Natural killer cell (primary cell): ENCODE measurements at regions not wholly inside any gene's neighbourhood (a gene's known extent, or its start where the extent isn't known, plus 50 kb on each side); places are given as distances from the start of the nearest gene placed in this dataset.

Source experiments
- ATAC-seq, 3 donors: fragments of 150-1000 bp in 2 of 3; fragments of 200-7000 bp in 1 of 3; cut with Tn5 transposase; 1 replicate in 1 of 3; 2 replicates in 2 of 3; pipeline ENCODE4 v1.10.0; 2021; ENCODE audit warnings: mild to moderate bottlenecking in 2 of 3, moderate library complexity in 2 of 3
- DNase-seq, 2 donors: peaks; one replicate each; pipeline versions ENCODE4 v3.0.0 to v3.0.0-alpha.2; 2013 to 2021; ENCODE audit warnings: mixed read lengths in 1 of 2
- H3K27ac ChIP-seq: one replicate; pipeline ENCODE4 v1.5.1; 2013; ENCODE audit warnings: mild to moderate bottlenecking, low read length
- H3K27me3 ChIP-seq: one replicate; pipeline ENCODE4 v1.6.1; 2013; ENCODE audit warnings: low read length; ENCODE audit not compliant: control insufficient read depth, insufficient read depth
- H3K36me3 ChIP-seq: one replicate; pipeline ENCODE4 v1.6.1; 2013; ENCODE audit warnings: low read length; ENCODE audit not compliant: control insufficient read depth, insufficient read depth
- H3K4me1 ChIP-seq: one replicate; pipeline ENCODE4 v1.6.1; 2013; ENCODE audit warnings: low read length; ENCODE audit not compliant: control insufficient read depth, insufficient read depth
- H3K4me3 ChIP-seq: one replicate; pipeline ENCODE4 v1.5.1; 2013; ENCODE audit warnings: low read length
- H3K9me3 ChIP-seq: one replicate; pipeline ENCODE4 v1.6.1; 2013; ENCODE audit warnings: low read length; ENCODE audit not compliant: control insufficient read depth, insufficient read depth
- H3K27ac Mint-ChIP-seq, 2 donors: one replicate each; pipeline ENCODE4 v1.8.0; 2022; ENCODE audit warnings: mild to moderate bottlenecking in 2 of 2, mixed read lengths in 2 of 2, moderate library complexity in 1 of 2
- H3K27me3 Mint-ChIP-seq, 2 donors: one replicate each; pipeline ENCODE4 v1.8.0; 2022; ENCODE audit warnings: low read depth in 2 of 2, mixed read lengths in 2 of 2
- H3K36me3 Mint-ChIP-seq: one replicate; pipeline ENCODE4 v1.8.0; 2022; ENCODE audit warnings: mixed read lengths
- H3K4me1 Mint-ChIP-seq, 2 donors: one replicate each; pipeline ENCODE4 v1.8.0; 2022; ENCODE audit warnings: mixed read lengths in 2 of 2
- H3K4me3 Mint-ChIP-seq: one replicate; pipeline ENCODE4 v1.8.0; 2022; ENCODE audit warnings: mild to moderate bottlenecking, moderate library complexity, mixed read lengths
- H3K9me3 Mint-ChIP-seq, 2 donors: one replicate each; pipeline ENCODE4 v1.8.0; 2022; ENCODE audit warnings: mixed read lengths in 2 of 2
- CTCF ChIP-seq: fragments of 200-600 bp; IDR thresholded peaks from one replicate; pipeline ENCODE4 v1.8.0; 2022; ENCODE audit warnings: antibody characterized with exemption
- WGBS: methylation state at CpG from one replicate; pipeline ENCODE4 v1.1.7; 2013; ENCODE audit warnings: missing lambda C conversion rate; ENCODE audit not compliant: insufficient coverage; 5-methylcytosine and 5-hydroxymethylcytosine counted together
- intact Hi-C: fragments of 100-400 bp; cut with micrococcal nuclease; formaldehyde crosslinking; loops from one replicate; pipeline ENCODE4 v1.14.2; 2022

- TF ChIP-seq CTCF, result no peak
- H3K9me3 ChIP-seq, result no peaks in the 10 kb centered on the region
- no peaks in the 10 kb centered on the region for H3K36me3 ChIP-seq
- no peaks in the 10 kb centered on the region for H3K9me3 Mint-ChIP-seq
- H3K27ac ChIP-seq, result no peak overlapping the region
- H3K4me3 ChIP-seq, result no peak overlapping the region
- no peak overlapping the region for H3K4me3 Mint-ChIP-seq
- no peaks in the 10 kb centered on the region for H3K4me1 ChIP-seq
- H3K4me1 Mint-ChIP-seq, result no peaks in the 10 kb centered on the region
- no peaks in the 10 kb centered on the region for H3K36me3 Mint-ChIP-seq
- DNase-seq (no peak), ATAC-seq (no peak)
- H3K27me3 ChIP-seq, result no peaks in the 10 kb centered on the region
- intact Hi-C loops, result no loop called here
- H3K27ac Mint-ChIP-seq, result no peak overlapping the region
- WGBS, result 83% methylated on average over 3 of the region's 3 CpGs
- H3K27me3 Mint-ChIP-seq, result peaks cover 11 to 29% of the 10 kb centered on the region in 2 donors
These were observed 149.8 kb upstream of the TMTC4 start for GRCh38 chr13:100824366-100824765.

GRCh38 chr13:100823448-100823847 is 148.9 kb upstream of the TMTC4 start:
- Mint-ChIP-seq H3K4me3 (no peak overlapping the region), H3K27ac (no peak overlapping the region), H3K27me3 (peaks cover 15 to 39% of the 10 kb centered on the region in 2 donors), H3K36me3 (no peaks in the 10 kb centered on the region), H3K4me1 (no peaks in the 10 kb centered on the region), H3K9me3 (no peaks in the 10 kb centered on the region)
- Histone ChIP-seq H3K9me3 (no peaks in the 10 kb centered on the region), H3K36me3 (no peaks in the 10 kb centered on the region), H3K4me1 (no peaks in the 10 kb centered on the region), H3K27me3 (no peaks in the 10 kb centered on the region), H3K4me3 (no peak overlapping the region), H3K27ac (no peak overlapping the region)
- ATAC-seq, result no peak
- no peak for DNase-seq
- no peak for TF ChIP-seq CTCF
- intact Hi-C loops, result no loop called here
- WGBS, result 82% methylated on average over 3 of the region's 3 CpGs

DNA sequence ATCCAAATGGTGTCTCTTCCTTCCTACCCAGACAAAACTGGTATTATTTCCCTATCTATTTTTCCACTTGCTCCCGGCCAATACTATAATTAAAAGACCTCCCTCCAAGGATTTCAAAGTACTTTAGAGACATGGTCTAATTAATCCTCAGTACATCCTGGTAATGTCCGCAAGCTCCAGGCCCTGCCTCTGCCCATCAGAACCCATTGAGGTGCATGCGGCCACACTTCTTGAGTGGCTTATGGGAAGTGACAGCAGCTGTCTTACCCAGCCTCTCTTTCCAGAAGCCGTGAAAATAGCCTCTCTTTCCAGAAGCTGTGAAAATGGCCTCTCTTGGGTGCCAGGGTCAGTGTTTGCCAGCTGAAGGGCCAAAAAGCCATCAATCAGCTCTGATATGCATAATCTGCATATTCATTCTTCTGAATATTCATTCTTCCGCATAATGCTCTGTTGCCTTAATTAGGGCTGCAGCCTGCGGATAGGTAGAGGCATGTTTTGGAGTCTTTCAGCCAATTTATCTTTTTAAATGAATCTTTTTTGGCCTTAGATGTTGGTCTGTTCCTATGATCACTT is 148.4 kb upstream of the TMTC4 start:
- Mint-ChIP-seq H3K36me3 (no peaks in the 10 kb centered on the region), H3K4me3 (no peak overlapping the region), H3K9me3 (no peaks in the 10 kb centered on the region), H3K4me1 (no peaks in the 10 kb centered on the region), H3K27ac (no peak overlapping the region), H3K27me3 (peaks cover 15 to 44% of the 10 kb centered on the region in 2 donors)
- Histone ChIP-seq H3K27me3 (no peaks in the 10 kb centered on the region), H3K27ac (no peak overlapping the region), H3K9me3 (no peaks in the 10 kb centered on the region), H3K4me1 (no peaks in the 10 kb centered on the region), H3K36me3 (no peaks in the 10 kb centered on the region), H3K4me3 (no peak overlapping the region)
- TF ChIP-seq CTCF, result no peak
- no peak for DNase-seq
- no peak for ATAC-seq
- intact Hi-C loops, result no loop called here
- 95% methylated on average over 6 of the region's 6 CpGs for WGBS

DNA sequence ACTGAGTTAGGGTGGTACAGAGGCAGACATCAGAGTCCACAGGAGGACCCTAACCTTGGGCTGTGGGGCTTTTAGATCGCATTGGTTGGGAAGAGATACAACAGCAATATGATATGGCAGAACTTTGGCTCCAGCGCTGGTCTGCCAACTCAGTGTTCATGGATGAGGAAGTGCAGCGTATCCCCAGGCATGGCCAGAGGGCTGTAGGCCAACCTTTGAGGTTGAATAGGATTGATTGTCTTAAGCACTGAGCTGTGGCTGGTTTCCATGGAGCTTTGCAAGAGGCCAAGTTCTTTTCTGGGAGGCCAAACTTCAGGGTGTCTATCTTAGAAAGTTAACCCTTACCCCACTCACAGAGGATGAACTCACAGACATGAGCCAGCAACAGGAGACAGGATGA is 144.1 kb upstream of the TMTC4 start:
- Mint-ChIP-seq H3K4me3 (no peak overlapping the region), H3K27ac (no peak overlapping the region), H3K36me3 (no peaks in the 10 kb centered on the region), H3K4me1 (no peaks in the 10 kb centered on the region), H3K9me3 (peaks cover 0 to 3% of the 10 kb centered on the region in 2 donors), H3K27me3 (peaks cover 14 to 51% of the 10 kb centered on the region in 2 donors)
- 91% methylated on average over 3 of the region's 3 CpGs for WGBS
- Histone ChIP-seq H3K4me1 (no peaks in the 10 kb centered on the region), H3K9me3 (no peaks in the 10 kb centered on the region), H3K27ac (no peak overlapping the region), H3K36me3 (no peaks in the 10 kb centered on the region), H3K27me3 (no peaks in the 10 kb centered on the region), H3K4me3 (no peak overlapping the region)
- TF ChIP-seq CTCF, result no peak
- no peak for ATAC-seq
- intact Hi-C loops, result no loop called here
- DNase-seq, result no peak
